GM12878 (cell line): ENCODE measurements at regions not wholly inside any gene's neighbourhood (a gene's known extent, or its start where the extent isn't known, plus 50 kb on each side); places are given as distances from the start of the nearest gene placed in this dataset.

ENCODE experiments used
- ATAC-seq: fragments of 200-7000 bp; cut with Tn5 transposase; 3 replicates; pipeline ENCODE4 v1.9.1; 2020; ENCODE audit warnings: mild to moderate bottlenecking, moderate library complexity
- BruUV-seq: library from RNA; stranded (reverse); fragments of 400-500 nt; replicated peaks from 2 replicates; lab custom pipeline; 2021; lab: Mats Ljungman, UMichigan
- CTCF ChIA-PET: fragments of 300-600 bp; sonication (Branson Sonifier 250); formaldehyde crosslinking; extraction: SDS; loops from one replicate; lab custom pipeline; 2021; ENCODE audit warnings: inconsistent platforms; lab: Yijun Ruan, JAX
- POLR2A ChIA-PET: fragments of 350-600 bp; formaldehyde crosslinking; extraction: SDS; loops from one replicate; lab custom pipeline; 2021; ENCODE audit warnings: inconsistent platforms; lab: Charles Lee
- RAD21 ChIA-PET: fragments of 300-600 bp; sonication (Branson Sonifier 250); formaldehyde crosslinking; loops from one replicate; lab custom pipeline; 2023; ENCODE audit warnings: antibody characterized with exemption; ENCODE audit not compliant: unreplicated experiment; lab: Charles Lee
- SMC1A ChIA-PET: fragments of 300-600 bp; sonication (Branson Sonifier 250); formaldehyde crosslinking; loops from one replicate; lab custom pipeline; 2023; ENCODE audit not compliant: unreplicated experiment, uncharacterized antibody; lab: Charles Lee
- DNase-seq: peaks from one replicate; pipeline ENCODE4 v3.0.0-alpha.2; 2011; ENCODE audit warnings: low read depth, low spot score
- FAIRE-seq: peaks from 3 replicates; lab custom pipeline; 2011; peaks lifted over from hg19 to GRCh38; lab: Jason Lieb, UNC
- H2AFZ ChIP-seq: 2 replicates; pipeline ENCODE4 v1.6.0; 2011; ENCODE audit warnings: low read depth, low read length, control low read depth; ENCODE audit not compliant: control insufficient read depth
- H3K27ac ChIP-seq: 2 replicates; pipeline ENCODE4 v1.5.1; 2011; ENCODE audit warnings: control low read depth; ENCODE audit not compliant: control insufficient read depth, insufficient read depth
- H3K27me3 ChIP-seq, 2 experiments: replicated peaks in 1 of 2; 2 replicates each; pipeline versions ENCODE4 v1.6.0 to v1.6.1; 2011; ENCODE audit warnings: low read length in 1 of 2; ENCODE audit not compliant: control insufficient read depth in 2 of 2, insufficient read depth in 2 of 2
- H3K36me3 ChIP-seq, 2 experiments: 2 replicates each; pipeline ENCODE4 v1.5.1; 2011; ENCODE audit warnings: low read length in 1 of 2; ENCODE audit not compliant: control insufficient read depth in 2 of 2, insufficient read depth in 2 of 2
- H3K4me1 ChIP-seq: 2 replicates; pipeline ENCODE4 v1.6.1; 2011; ENCODE audit warnings: mild to moderate bottlenecking, low read length, moderate library complexity, mixed read lengths; ENCODE audit not compliant: control insufficient read depth, insufficient read depth
- H3K4me2 ChIP-seq: 2 replicates; pipeline ENCODE4 v1.6.0; 2011; ENCODE audit warnings: control low read depth; ENCODE audit not compliant: control insufficient read depth, insufficient read depth
- H3K4me3 ChIP-seq: fragments of 200-600 bp; sonication (generic); 2 replicates; pipeline ENCODE4 v1.5.1; 2016
- H3K79me2 ChIP-seq: 2 replicates; pipeline ENCODE4 v1.6.0; 2011; ENCODE audit warnings: low read length; ENCODE audit not compliant: control insufficient read depth, insufficient read depth
- H3K9ac ChIP-seq: 2 replicates; pipeline ENCODE4 v1.8.0; 2011; ENCODE audit warnings: low read length, control low read depth, mixed read lengths; ENCODE audit not compliant: control insufficient read depth, insufficient read depth
- H3K9me3 ChIP-seq: replicated peaks from 3 replicates; pipeline ENCODE4 v1.5.1; 2011; ENCODE audit warnings: mild to moderate bottlenecking, low read length; ENCODE audit not compliant: control insufficient read depth, insufficient read depth
- H4K20me1 ChIP-seq: 2 replicates; pipeline ENCODE4 v1.6.0; 2011; ENCODE audit not compliant: control insufficient read depth, insufficient read depth
- BACH1 ChIP-seq: fragments of 450-650 bp; IDR thresholded peaks from 2 replicates; pipeline ENCODE4 v1.6.1; 2017; ENCODE audit warnings: mild to moderate bottlenecking, borderline replicate concordance
- CUX1 ChIP-seq: IDR thresholded peaks from 2 replicates; pipeline ENCODE4 v1.6.1; 2012; ENCODE audit warnings: improper control_type of control experiment, low read depth, low read length; ENCODE audit not compliant: insufficient replicate concordance
- ETV6 ChIP-seq, 2 experiments: fragments of 450-650 bp in 1 of 2; IDR thresholded peaks in 1 of 2; conservative IDR thresholded peaks in 1 of 2; 2 replicates each; pipeline ENCODE4 v1.6.1; 2014; ENCODE audit warnings: antibody characterized with exemption in 1 of 2, borderline replicate concordance in 1 of 2, low read depth in 1 of 2, mild to moderate bottlenecking in 1 of 2, moderate library complexity in 1 of 2
- GATAD2B ChIP-seq: fragments of 450-650 bp; conservative IDR thresholded peaks from 2 replicates; pipeline ENCODE4 v1.6.1; 2017; ENCODE audit warnings: low read depth, mild to moderate bottlenecking, moderate library complexity
- KAT2A ChIP-seq: conservative IDR thresholded peaks from 2 replicates; pipeline ENCODE4 v1.6.1; 2011; ENCODE audit warnings: low read depth, low read length; ENCODE audit not compliant: control insufficient read depth
- MXI1 ChIP-seq: fragments of 150-350 bp; IDR thresholded peaks from 2 replicates; pipeline ENCODE4 v1.6.1; 2011; ENCODE audit warnings: low read depth, mild to moderate bottlenecking, inconsistent platforms, low read length, improper control_type of control experiment
- NBN ChIP-seq: fragments of 450-650 bp; IDR thresholded peaks from 2 replicates; pipeline ENCODE4 v1.6.1; 2016
- RAD21 ChIP-seq: IDR thresholded peaks from 2 replicates; pipeline ENCODE4 v1.6.1; 2011; ENCODE audit warnings: mild to moderate bottlenecking, low read depth, low read length, moderate library complexity; ENCODE audit not compliant: insufficient read depth
- RB1 ChIP-seq: fragments of 450-650 bp; formaldehyde crosslinking; IDR thresholded peaks from 2 replicates; pipeline ENCODE4 v1.6.1; 2017; ENCODE audit warnings: mild to moderate bottlenecking, borderline replicate concordance
- SMAD1 ChIP-seq: fragments of 450-650 bp; IDR thresholded peaks from 2 replicates; pipeline ENCODE4 v1.6.1; 2018; ENCODE audit warnings: mild to moderate bottlenecking, low read depth; ENCODE audit not compliant: partially characterized antibody
- SMC3 ChIP-seq: IDR thresholded peaks from 2 replicates; pipeline ENCODE4 v1.6.1; 2011; ENCODE audit warnings: low read length, improper control_type of control experiment, borderline replicate concordance
- SP1 ChIP-seq: IDR thresholded peaks from one replicate; pipeline ENCODE4 v1.6.1; 2011; ENCODE audit warnings: low read depth, low read length
- ZNF274 ChIP-seq: IDR thresholded peaks from one replicate; pipeline ENCODE4 v1.8.0; 2011; ENCODE audit not compliant: insufficient read length, insufficient read depth
- WGBS: methylation state at CpG from one replicate; pipeline ENCODE4 v1.1.6; 2016; ENCODE audit warnings: low lambda C conversion rate; ENCODE audit not compliant: insufficient replicate concordance, insufficient coverage; ENCODE audit errors: missing lambda C conversion rate; 5-methylcytosine and 5-hydroxymethylcytosine counted together
- in situ Hi-C: fragments of 300-500 bp; cut with MboI; formaldehyde crosslinking; loops from 9 replicates; pipeline ENCODE4 v1.14.3; 2018; ENCODE audit warnings: mixed read lengths
- intact Hi-C: fragments of 100-400 bp; cut with micrococcal nuclease; formaldehyde crosslinking; loops from one replicate; pipeline ENCODE4 v1.14.2; 2022; ENCODE audit not compliant: unreplicated experiment
- TF ChIP-seq, protein P1 (sequence below): IDR thresholded peaks from 2 replicates; pipeline ENCODE4 v1.6.1; 2012; ENCODE audit warnings: mild to moderate bottlenecking, low read depth, low read length

- Histone ChIP-seq H3K4me2 (no peak overlapping the region), H2AFZ (no peak overlapping the region), H3K27me3 (no peaks in the 10 kb centered on the region), H3K79me2 (no peaks in the 10 kb centered on the region), H4K20me1 (no peaks in the 10 kb centered on the region), H3K9ac (no peak overlapping the region), H3K27ac (no peak overlapping the region), H3K36me3 (no peaks in the 10 kb centered on the region), H3K9me3 (no peaks in the 10 kb centered on the region; the same call in 1 of the 3 replicates), H3K4me3 (no peak overlapping the region), H3K4me1 (no peaks in the 10 kb centered on the region)
- ATAC-seq (no peak), FAIRE-seq (no peak), DNase-seq (no peak)
- 39% methylated on average over 6 of the region's 6 CpGs for WGBS
- ChIA-PET RAD21 (no interaction called here), SMC1A (interaction anchor here (0.6 to 1.0 kb wide), 2 partner anchors 23 to 49 kb away, joined by 3 read pairs; no protein-coding TSS in a partner anchor), POLR2A (no interaction called here), CTCF (interaction anchor here (1.0 kb wide), 1 partner anchor 12 kb away, joined by 3 read pairs; no protein-coding TSS in a partner anchor)
- intact Hi-C loops (no loop called here), in situ Hi-C loops (no loop called here)
- no TSS peak for BruUV-seq
- no peak for TF ChIP-seq GATAD2B
- no peak for TF ChIP-seq MXI1
- TF ChIP-seq ETV6 (conservative IDR thresholded peaks at IDR 0.05 in 1 of 2, IDR thresholded peaks at IDR 0.05 in 1 of 2; ENCODE audit: borderline replicate concordance in 1 of 2, low read depth in 1 of 2) = no peak
- TF ChIP-seq CUX1 = no peak
- TF ChIP-seq NBN = no peak
- TF ChIP-seq RB1 = no peak
- no peak for TF ChIP-seq KAT2A
- no peak for TF ChIP-seq SP1
- TF ChIP-seq, protein P1, sequence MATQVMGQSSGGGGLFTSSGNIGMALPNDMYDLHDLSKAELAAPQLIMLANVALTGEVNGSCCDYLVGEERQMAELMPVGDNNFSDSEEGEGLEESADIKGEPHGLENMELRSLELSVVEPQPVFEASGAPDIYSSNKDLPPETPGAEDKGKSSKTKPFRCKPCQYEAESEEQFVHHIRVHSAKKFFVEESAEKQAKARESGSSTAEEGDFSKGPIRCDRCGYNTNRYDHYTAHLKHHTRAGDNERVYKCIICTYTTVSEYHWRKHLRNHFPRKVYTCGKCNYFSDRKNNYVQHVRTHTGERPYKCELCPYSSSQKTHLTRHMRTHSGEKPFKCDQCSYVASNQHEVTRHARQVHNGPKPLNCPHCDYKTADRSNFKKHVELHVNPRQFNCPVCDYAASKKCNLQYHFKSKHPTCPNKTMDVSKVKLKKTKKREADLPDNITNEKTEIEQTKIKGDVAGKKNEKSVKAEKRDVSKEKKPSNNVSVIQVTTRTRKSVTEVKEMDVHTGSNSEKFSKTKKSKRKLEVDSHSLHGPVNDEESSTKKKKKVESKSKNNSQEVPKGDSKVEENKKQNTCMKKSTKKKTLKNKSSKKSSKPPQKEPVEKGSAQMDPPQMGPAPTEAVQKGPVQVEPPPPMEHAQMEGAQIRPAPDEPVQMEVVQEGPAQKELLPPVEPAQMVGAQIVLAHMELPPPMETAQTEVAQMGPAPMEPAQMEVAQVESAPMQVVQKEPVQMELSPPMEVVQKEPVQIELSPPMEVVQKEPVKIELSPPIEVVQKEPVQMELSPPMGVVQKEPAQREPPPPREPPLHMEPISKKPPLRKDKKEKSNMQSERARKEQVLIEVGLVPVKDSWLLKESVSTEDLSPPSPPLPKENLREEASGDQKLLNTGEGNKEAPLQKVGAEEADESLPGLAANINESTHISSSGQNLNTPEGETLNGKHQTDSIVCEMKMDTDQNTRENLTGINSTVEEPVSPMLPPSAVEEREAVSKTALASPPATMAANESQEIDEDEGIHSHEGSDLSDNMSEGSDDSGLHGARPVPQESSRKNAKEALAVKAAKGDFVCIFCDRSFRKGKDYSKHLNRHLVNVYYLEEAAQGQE = no peak
- TF ChIP-seq SMC3 = no peak
- no peak for TF ChIP-seq ZNF274
- no peak for TF ChIP-seq SMAD1
- TF ChIP-seq BACH1 = no peak
- no peak for TF ChIP-seq RAD21
Measured at GRCh38 chr15:96019114-96019513, 311.4 kb upstream of the NR2F2 start.
